Small intestine (tissue), 7 donors: ENCODE measurements at regions not wholly inside any gene's neighbourhood (a gene's known extent, or its start where the extent isn't known, plus 50 kb on each side); places are given as distances from the start of the nearest gene placed in this dataset.

ENCODE experiments used
- DNase-seq, 2 donors: peaks; one replicate each; pipeline versions ENCODE4 v3.0.0 to v3.0.0-alpha.2; 2013
- FAIRE-seq: peaks from 2 replicates; lab custom pipeline; 2012; peaks lifted over from hg19 to GRCh38; lab: Jason Lieb, UNC
- H3K27ac ChIP-seq, 3 donors: one replicate each; pipeline ENCODE4 v1.5.1; 2013; ENCODE audit warnings: low read length in 2 of 3, mild to moderate bottlenecking in 2 of 3, control low read depth in 1 of 3, inconsistent platforms in 1 of 3, low read depth in 1 of 3, moderate library complexity in 1 of 3
- H3K27me3 ChIP-seq, 3 donors: one replicate each; pipeline ENCODE4 v1.6.1; 2013; ENCODE audit warnings: low read length in 3 of 3, inconsistent platforms in 1 of 3; ENCODE audit not compliant: control insufficient read depth in 3 of 3, insufficient read depth in 3 of 3
- H3K36me3 ChIP-seq, 3 donors: one replicate each; pipeline ENCODE4 v1.6.1; 2013; ENCODE audit warnings: low read length in 3 of 3, inconsistent platforms in 1 of 3, low read depth in 1 of 3, mild to moderate bottlenecking in 1 of 3, moderate library complexity in 1 of 3; ENCODE audit not compliant: control insufficient read depth in 3 of 3, insufficient read depth in 2 of 3
- H3K4me1 ChIP-seq, 3 donors: one replicate each; pipeline ENCODE4 v1.6.1; 2013; ENCODE audit warnings: low read length in 2 of 3, inconsistent platforms in 1 of 3, low read depth in 1 of 3, mild to moderate bottlenecking in 1 of 3, moderate library complexity in 1 of 3; ENCODE audit not compliant: control insufficient read depth in 3 of 3, insufficient read depth in 2 of 3
- H3K4me3 ChIP-seq, 3 donors: one replicate each; pipeline ENCODE4 v1.5.1; 2013; ENCODE audit warnings: low read length in 3 of 3, control low read depth in 1 of 3, inconsistent platforms in 1 of 3, low read depth in 1 of 3, mild to moderate bottlenecking in 1 of 3, moderate library complexity in 1 of 3
- H3K9me3 ChIP-seq, 2 donors: one replicate each; pipeline ENCODE4 v1.6.1; 2013; ENCODE audit warnings: low read depth in 1 of 2, low read length in 1 of 2; ENCODE audit not compliant: control insufficient read depth in 2 of 2, insufficient read depth in 1 of 2
- WGBS, 3 donors: extraction: QIAGEN DNeasy Blood & Tissue Kit; methylation state at CpG; one replicate each; pipeline ENCODE4 v1.1.7; 2013; 5-methylcytosine and 5-hydroxymethylcytosine counted together
- donor health status: healthy with polysubstance abuse.
- donor health status: control.
- donor health status: control.
- donor health status: Bipolar disorder and iron deficiency.
- donor health status: healthy.

- H3K4me1 ChIP-seq = no peaks in the 10 kb centered on the region
- DNase-seq (no peak), FAIRE-seq (no peak)
- H3K36me3 ChIP-seq = no peaks in the 10 kb centered on the region
- no peak overlapping the region for H3K27ac ChIP-seq
- 85 to 90% (median 87%) methylated on average over 3 of the region's 3 CpGs for WGBS, 3 donors
- H3K4me3 ChIP-seq = no peak overlapping the region
- H3K9me3 ChIP-seq = no peaks in the 10 kb centered on the region
- H3K27me3 ChIP-seq = no peaks in the 10 kb centered on the region
Measured at GRCh38 chr7:109335951-109336350, 766.3 kb downstream of the DNAJB9 start.

GRCh38 chr7:109336531-109336930 lies 766.9 kb downstream of the DNAJB9 start:
- H3K36me3 ChIP-seq = no peaks in the 10 kb centered on the region
- DNase-seq (no peak), FAIRE-seq (no peak)
- H3K27ac ChIP-seq = no peak overlapping the region
- no peak overlapping the region for H3K4me3 ChIP-seq
- H3K4me1 ChIP-seq = no peaks in the 10 kb centered on the region
- no peaks in the 10 kb centered on the region for H3K9me3 ChIP-seq
- H3K27me3 ChIP-seq = no peaks in the 10 kb centered on the region

- no peaks in the 10 kb centered on the region for H3K4me1 ChIP-seq
- no peaks in the 10 kb centered on the region for H3K27me3 ChIP-seq
- H3K4me3 ChIP-seq = no peak overlapping the region
- DNase-seq = no peak
- FAIRE-seq = no peak
- H3K27ac ChIP-seq = no peak overlapping the region
- no peaks in the 10 kb centered on the region for H3K36me3 ChIP-seq
- 81 to 92% (median 89%) methylated on average over 2 of the region's 2 CpGs for WGBS, 3 donors
- H3K9me3 ChIP-seq = no peaks in the 10 kb centered on the region
Measured at GRCh38 chr7:109343678-109344077, 774.0 kb downstream of the DNAJB9 start.

- Histone ChIP-seq H3K27me3 (no peaks in the 10 kb centered on the region), H3K9me3 (no peaks in the 10 kb centered on the region), H3K36me3 (no peaks in the 10 kb centered on the region), H3K27ac (no peak overlapping the region), H3K4me3 (no peak overlapping the region), H3K4me1 (no peaks in the 10 kb centered on the region)
- no peak for FAIRE-seq
- 89 to 91% (median 90%) methylated on average over 9 of the region's 9 CpGs for WGBS, 3 donors
- no peak for DNase-seq
Measured at GRCh38 chr7:109351493-109351892, 781.8 kb downstream of the DNAJB9 start.

- 64 to 78% (median 68%) methylated on average over 3 of the region's 3 CpGs for WGBS, 3 donors
- DNase-seq = no peak
- no peak for FAIRE-seq
- Histone ChIP-seq H3K36me3 (no peaks in the 10 kb centered on the region), H3K27me3 (no peaks in the 10 kb centered on the region), H3K4me3 (no peak overlapping the region), H3K27ac (no peak overlapping the region), H3K9me3 (no peaks in the 10 kb centered on the region), H3K4me1 (no peaks in the 10 kb centered on the region)
Measured at GRCh38 chr7:109354000-109354399, 784.3 kb downstream of the DNAJB9 start.

- DNase-seq (no peak), FAIRE-seq (no peak)
- no peak overlapping the region for H3K27ac ChIP-seq
- H3K4me3 ChIP-seq = no peak overlapping the region
- no peaks in the 10 kb centered on the region for H3K27me3 ChIP-seq
- no peaks in the 10 kb centered on the region for H3K4me1 ChIP-seq
- WGBS, 3 donors = 71 to 83% (median 79%) methylated on average over 1 of the region's 1 CpG
- no peaks in the 10 kb centered on the region for H3K36me3 ChIP-seq
- H3K9me3 ChIP-seq = no peaks in the 10 kb centered on the region
Measured at GRCh38 chr7:109354552-109354951, 784.9 kb downstream of the DNAJB9 start.

- Histone ChIP-seq H3K9me3 (no peaks in the 10 kb centered on the region), H3K27ac (no peak overlapping the region), H3K36me3 (no peaks in the 10 kb centered on the region), H3K4me1 (peaks cover 0 to 12% (median 0%) of the 10 kb centered on the region in 3 donors), H3K27me3 (no peaks in the 10 kb centered on the region), H3K4me3 (no peak overlapping the region)
- DNase-seq (peak in 1 of 2 donors; percentile 21), FAIRE-seq (no peak)
Measured at GRCh38 chr7:109375823-109376222, 806.1 kb downstream of the DNAJB9 start.

- H3K27me3 ChIP-seq = no peaks in the 10 kb centered on the region
- H3K36me3 ChIP-seq = no peaks in the 10 kb centered on the region
- no peak for FAIRE-seq
- no peak overlapping the region for H3K27ac ChIP-seq
- no peak for DNase-seq
- no peaks in the 10 kb centered on the region for H3K9me3 ChIP-seq
- peaks cover 0 to 12% (median 0%) of the 10 kb centered on the region in 3 donors for H3K4me1 ChIP-seq
- no peak overlapping the region for H3K4me3 ChIP-seq
Measured at GRCh38 chr7:109376576-109376975, 806.9 kb downstream of the DNAJB9 start.

- WGBS, 3 donors = 37 to 56% (median 43%) methylated on average over 3 of the region's 3 CpGs
- no peak overlapping the region for H3K4me3 ChIP-seq
- FAIRE-seq (no peak), DNase-seq (no peak)
- no peaks in the 10 kb centered on the region for H3K27me3 ChIP-seq
- H3K9me3 ChIP-seq = no peaks in the 10 kb centered on the region
- H3K27ac ChIP-seq = no peak overlapping the region
- H3K36me3 ChIP-seq = no peaks in the 10 kb centered on the region
- peaks cover 0 to 12% (median 0%) of the 10 kb centered on the region in 3 donors for H3K4me1 ChIP-seq
Measured at GRCh38 chr7:109377076-109377884, 807.6 kb downstream of the DNAJB9 start.
